T-helper 22 cell (primary cell): ENCODE measurements at regions not wholly inside any gene's neighbourhood (a gene's known extent, or its start where the extent isn't known, plus 50 kb on each side); places are given as distances from the start of the nearest gene placed in this dataset.
"Not testable (repeated sequence)": the region's sequence is repeated elsewhere in the genome, so short reads cannot be mapped to it uniquely, and the experiment has no call there.

Experiments used
- DNase-seq: peaks from one replicate; pipeline ENCODE4 v3.0.0-alpha.2; 2020; ENCODE audit warnings: low read depth

DNA sequence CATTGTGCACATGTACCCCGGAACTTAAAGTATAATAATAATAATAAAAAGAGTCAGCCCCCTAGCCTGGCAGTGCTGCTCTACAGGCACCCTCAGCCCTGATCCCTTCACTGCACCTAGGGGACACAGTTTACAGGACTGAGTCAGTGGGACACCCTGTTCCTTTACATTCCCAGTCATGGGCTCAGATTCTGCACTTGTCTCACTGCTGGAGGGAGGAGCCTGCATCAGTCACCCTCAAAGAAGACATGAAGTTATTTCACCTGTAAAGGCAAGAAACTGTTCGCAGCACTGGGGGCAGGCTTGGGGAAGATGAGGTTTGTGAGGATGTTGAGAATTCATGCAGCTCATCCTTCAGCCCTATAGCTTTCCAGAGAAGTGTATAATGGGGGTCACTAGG, 50.7 kb upstream of the VPREB1 start:
- no peak for DNase-seq

DNA sequence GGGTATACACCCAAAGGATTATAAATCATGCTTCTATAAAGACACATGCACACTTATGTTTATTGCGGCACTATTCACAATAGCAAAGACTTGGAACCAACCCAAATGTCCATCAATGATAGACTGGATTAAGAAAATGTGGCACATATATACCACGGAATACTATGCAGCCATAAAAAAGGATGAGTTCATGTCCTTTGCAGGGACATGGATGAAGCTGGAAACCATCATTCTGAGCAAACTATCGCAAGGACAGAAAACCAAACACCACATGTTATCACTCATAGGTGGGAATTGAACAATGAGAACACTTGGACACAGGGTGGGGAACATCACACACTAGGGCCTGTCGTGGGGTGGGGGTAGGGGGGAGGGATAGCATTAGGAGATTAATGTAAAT, 51.1 kb upstream of the VPREB1 start:
- not testable (repeated sequence) for DNase-seq

DNA sequence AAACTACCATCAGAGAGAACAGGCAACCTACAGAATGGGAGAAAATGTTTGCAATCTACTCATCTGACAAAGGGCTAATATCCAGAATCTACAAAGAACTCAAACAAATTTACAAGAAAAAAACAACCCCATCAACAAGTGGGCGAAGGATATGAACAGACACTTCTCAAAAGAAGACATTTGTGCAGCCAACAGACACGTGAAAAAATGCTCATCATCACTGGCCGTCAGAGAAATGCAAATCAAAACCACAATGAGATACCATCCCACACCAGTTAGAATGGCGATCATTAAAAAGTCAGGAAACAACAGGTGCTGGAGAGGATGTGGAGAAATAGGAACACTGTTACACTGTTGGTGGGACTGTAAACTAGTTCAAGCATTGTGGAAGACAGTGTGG, 51.6 kb upstream of the VPREB1 start:
- not testable (repeated sequence) for DNase-seq

DNA sequence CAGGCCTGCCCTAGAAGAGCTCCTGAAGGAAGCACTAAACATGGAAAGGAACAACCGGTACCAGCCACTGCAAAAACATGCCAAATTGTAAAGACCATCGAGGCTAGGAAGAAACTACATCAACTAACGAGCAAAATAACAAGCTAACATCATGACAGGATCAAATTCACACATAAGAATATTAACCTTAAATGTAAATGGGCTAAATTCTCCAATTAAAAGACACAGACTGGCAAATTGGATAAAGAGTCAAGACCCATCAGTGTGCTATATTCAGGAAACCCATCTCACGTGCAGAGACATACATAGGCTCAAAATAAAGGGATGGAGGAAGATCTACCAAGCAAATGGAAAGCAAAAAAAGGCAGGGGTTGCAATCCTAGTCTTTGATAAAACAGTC, 54.8 kb upstream of the VPREB1 start:
- not testable (repeated sequence) for DNase-seq

DNA sequence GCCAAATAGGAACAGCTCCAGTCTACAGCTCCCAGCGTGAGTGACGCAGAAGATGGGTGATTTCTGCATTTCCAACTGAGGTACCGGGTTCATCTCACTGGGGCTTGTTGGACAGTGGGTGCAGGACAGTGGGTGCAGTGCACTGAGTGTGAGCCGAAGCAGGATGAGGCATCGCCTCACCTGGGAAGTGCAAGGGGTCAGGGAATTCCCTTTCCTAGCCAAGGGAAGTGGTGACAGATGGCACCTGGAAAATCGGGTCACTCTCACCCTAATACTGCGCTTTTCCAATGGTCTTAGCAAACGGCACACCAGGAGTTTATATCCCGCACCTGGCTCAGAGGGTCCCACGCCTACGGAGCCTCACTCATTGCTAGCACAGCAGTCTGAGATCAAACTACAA, 56.7 kb upstream of the VPREB1 start:
- DNase-seq = not testable (repeated sequence)

DNA sequence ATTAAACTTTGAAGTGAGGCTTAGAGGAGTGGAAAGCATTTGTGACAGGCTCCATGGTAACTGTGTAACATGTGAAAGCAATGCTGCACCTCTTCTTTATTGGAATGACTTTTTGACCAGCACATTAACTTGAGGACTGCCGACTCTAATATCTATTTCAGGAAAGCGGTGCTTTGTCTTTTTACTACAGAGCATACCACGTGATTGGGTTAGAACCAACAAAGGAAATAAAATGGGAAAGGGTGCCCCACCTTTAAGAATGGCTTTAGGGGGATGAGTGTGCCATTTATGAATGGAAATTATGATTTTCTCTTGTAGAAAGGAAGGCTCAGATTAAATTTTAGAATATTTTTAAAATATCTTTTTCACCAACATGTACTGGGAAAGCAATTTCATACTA, 57.3 kb upstream of the VPREB1 start:
- DNase-seq = no peak

DNA sequence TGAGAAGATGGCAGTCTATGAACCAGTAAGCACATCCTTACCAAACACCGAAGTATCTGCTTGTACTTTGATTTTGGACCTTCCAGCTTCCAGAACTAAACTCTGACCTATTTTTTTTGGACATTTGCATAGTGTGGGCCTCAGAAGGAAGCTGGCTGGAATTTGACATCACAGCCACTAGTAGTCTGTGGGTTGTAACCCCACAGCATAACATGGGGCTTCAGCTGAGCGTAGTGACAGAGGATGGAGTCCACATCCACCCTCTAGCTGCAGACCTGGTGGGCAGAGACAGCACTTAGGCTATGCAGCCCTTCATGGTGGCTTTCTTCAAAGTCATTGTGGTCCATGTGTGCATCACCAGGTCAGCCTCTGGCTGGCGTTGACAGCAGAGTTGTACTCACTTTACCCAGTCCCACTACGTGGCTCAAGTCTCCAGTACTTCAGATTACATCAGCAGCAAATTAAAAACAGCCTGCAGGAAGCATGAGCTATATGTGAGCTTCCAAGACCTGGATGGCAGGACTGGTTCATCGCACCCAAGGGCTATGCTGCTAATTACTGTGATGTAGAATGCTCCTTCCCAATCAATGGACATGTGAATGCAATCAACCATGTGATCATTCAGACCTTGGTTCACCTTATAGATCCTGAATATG, 58.6 kb upstream of the VPREB1 start:
- no peak for DNase-seq

DNA sequence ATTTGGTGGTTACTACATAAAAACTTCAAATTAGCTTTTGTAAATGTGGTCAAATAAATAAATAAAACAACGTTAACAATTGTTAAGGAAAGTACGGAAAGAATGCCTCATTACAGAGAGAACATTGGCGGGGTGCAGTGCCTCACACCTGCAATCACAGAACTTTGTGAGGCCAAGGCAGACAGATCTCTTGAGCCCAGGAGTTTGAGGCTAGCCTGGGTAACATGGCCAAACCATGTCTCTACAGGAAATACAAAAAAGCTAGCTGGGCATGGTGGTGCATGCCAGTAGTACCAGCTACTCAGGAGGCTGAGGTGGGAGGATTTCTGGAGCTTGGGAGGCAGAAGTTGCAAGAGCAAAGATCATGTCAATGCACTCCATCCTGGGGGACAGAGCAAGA, 59.4 kb upstream of the VPREB1 start:
- no peak for DNase-seq

DNA sequence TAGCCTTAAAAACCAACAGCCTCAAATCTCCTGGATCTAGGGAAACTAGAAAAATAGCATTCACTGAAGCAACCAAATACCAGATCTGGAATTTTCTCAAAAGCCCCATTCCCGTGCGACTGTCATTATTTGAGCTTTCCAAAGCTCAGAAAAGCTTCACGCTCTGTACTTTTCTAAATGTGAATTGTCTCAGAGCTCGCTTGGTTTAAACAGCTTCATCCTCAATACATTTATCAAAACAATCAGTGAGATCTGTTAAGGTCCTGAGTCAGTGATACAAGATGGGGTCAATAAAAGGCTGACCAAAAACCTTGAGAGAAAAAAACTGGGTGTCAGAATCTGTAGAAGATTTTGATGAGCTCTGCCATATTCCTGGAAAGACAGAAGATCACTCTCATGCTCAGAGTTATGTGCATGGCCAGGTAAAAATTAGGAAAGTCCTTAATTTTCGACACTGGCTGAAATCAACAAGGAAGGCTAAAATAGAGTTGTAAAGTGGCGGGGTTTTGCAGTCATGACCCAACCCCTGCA, 60.2 kb upstream of the VPREB1 start:
- DNase-seq = no peak

DNA sequence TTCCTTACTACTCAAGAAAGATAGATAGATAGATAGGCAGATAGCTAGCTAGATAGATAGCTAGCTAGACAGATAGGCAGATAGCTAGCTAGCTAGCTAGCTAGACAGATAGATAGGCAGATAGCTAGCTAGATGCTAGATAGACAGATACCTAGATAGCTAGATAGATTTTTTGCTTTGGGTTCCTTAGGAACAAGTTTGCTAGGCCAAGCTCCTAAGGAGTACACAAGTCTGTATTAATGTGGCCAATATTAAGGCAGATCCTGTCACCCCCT, 61.7 kb upstream of the VPREB1 start:
- DNase-seq = no peak

DNA sequence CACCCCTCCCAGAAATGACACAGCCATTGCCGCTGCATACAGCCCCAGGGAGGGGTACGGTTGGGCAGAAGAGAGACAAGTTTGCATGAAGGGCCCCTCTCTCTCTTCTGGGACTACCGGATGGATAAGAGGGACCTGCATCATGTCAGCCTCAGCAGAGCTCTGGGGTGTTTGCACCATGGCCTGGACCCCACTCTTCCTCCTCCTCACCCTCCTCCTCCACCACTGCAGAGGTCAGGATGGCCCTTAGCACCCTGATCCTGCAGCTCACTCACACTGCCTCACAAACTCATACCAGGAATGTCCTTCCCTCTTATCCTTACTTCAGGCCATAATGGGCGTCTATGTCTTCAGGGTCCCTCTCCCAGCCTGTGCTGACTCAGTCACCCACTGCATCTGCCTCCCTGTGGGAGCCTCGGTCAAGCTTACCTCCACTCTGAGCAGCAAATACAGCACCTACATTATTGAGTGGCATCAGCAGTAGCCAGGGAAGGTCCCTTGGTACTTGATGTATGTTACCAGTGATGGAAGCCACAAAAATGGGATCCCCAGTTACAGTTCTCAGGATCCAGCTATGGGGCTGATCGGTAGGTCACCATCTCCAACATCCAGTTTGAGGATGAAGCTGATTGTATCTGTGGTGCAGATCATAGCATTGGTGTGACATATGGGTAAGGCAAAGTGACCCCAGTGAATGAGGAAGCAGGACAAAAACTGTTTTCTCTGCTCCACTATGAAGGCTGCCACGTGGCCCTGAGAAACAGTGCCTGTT, 62.2 kb upstream of the VPREB1 start:
- DNase-seq = no peak

DNA sequence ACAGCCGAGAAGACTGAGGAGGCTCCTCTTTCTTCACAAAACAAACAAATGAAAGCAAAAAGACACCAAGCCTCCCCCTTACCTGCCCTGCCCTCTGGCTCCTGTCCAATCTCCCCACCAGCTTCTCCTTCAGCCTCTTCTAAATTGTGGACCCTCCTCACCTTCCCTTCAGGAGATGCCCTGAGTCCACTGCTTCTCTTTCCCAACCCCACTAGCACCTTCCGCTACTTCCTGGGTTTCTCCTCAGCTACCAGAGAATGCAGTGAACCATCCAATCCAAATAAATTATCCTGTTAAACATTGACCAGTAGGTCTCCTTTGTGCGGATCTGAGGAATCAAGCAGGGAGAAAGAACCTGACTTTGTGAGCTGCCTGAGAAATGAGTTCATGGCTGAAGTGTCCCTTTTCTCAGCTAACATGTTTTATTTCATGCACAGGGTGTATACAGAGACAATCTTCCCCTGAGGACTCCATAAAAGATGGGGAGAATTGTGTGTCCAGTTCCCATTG, 63.2 kb upstream of the VPREB1 start:
- DNase-seq = no peak

- no peak for DNase-seq
These were observed 63.8 kb upstream of the VPREB1 start for GRCh38 chr22:22180738-22181285.

GRCh38 chr22:22179858-22180257, 64.7 kb upstream of the VPREB1 start:
- DNase-seq = no peak

DNA sequence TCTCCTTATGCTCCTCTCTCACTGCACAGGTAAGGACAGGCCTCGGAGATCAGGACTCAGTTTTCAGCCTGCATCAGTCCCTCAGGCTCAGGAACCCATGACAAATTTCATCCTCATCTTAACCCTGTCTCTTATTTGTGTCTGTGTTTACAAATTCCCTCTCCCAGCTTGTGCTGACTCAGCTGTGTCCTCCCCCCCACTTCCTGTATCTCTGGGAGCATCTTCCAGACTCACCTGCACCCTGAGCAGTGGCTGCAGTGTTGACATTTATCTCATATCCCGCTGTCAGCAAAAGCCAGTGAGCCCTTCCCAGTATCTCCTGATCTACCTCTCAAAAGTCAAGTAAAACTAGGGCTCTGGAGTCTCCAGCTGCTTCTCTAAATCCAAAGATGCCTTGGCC, 65.6 kb upstream of the VPREB1 start:
- no peak for DNase-seq

DNA sequence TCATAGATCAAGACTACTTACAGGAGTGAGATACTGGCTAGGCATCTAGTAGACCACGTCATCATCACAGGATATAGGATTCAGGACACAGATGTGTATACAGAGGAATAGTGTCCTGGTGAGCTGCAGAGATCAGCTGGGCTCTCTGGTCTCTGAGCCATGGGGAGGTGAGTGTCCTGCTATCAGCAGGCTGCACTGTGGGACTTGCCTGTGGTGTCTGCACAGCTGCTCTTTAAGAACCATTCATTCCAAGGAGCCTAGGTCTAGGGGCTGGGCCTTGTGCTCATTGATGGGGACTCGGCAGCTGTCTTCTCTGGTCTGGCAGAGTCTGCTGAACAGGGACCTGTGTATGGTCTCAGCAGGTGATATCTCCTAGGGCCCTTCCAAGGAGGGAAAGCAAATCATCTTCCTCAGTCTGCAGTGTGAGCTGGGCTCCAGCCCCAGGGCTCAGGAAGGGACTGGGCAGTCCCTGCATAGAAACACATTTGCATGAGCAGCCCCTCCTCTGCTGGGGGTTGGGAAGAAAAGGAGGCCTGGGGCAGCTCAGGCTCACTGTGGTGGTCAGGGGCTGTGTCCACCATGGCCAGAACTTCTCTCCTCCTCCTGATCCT, 66.1 kb upstream of the VPREB1 start:
- DNase-seq = no peak

- no peak for DNase-seq
These were observed 67.5 kb upstream of the VPREB1 start for GRCh38 chr22:22176929-22177616.

- DNase-seq = not testable (repeated sequence)
These were observed 71.5 kb upstream of the VPREB1 start for GRCh38 chr22:22172896-22173628.

- DNase-seq = no peak
These were observed 73.0 kb upstream of the VPREB1 start for GRCh38 chr22:22171357-22172218.

DNA sequence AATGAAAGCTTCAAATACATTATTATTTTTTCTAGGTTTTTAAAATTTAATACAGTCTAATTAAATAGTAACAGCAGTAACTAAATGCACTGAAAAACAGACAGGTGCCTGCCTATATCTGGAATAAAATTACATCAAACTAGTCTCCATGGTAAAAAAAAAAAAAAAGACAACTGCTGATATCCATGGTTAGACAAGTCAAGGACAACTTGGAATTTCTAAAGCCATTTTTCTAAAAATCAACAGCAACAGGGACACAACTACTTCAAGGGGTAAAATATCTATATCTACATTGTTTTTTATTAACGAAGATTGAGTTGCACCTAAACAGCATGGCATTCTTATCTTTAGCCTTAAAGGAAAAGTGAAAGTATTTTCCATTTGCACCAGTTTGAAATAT, 74.7 kb upstream of the VPREB1 start:
- DNase-seq = no peak
